H9 (cell line): ENCODE measurements at regions not wholly inside any gene's neighbourhood (a gene's known extent, or its start where the extent isn't known, plus 50 kb on each side); places are given as distances from the start of the nearest gene placed in this dataset.

Experiments
- DNase-seq: peaks from one replicate; pipeline ENCODE4 v3.0.0-alpha.2; 2017
- H2AFZ ChIP-seq: one replicate; pipeline ENCODE4 v1.6.1; 2013; ENCODE audit warnings: mild to moderate bottlenecking, low read length, control low read depth, moderate library complexity
- H2AK5ac ChIP-seq: 2 replicates; pipeline ENCODE4 v1.6.1; 2013; ENCODE audit warnings: low read length, control low read depth, mixed read lengths; ENCODE audit not compliant: insufficient read length
- H2BK120ac ChIP-seq: one replicate; pipeline ENCODE4 v1.6.1; 2013; ENCODE audit warnings: low read depth, mild to moderate bottlenecking, low read length, control low read depth, inconsistent platforms; ENCODE audit not compliant: poor library complexity, severe bottlenecking
- H2BK12ac ChIP-seq: 2 replicates; pipeline ENCODE4 v1.6.1; 2013; ENCODE audit warnings: low read length, control low read depth, mixed read lengths, low read depth; ENCODE audit not compliant: insufficient read length
- H2BK15ac ChIP-seq: 2 replicates; pipeline ENCODE4 v1.6.1; 2013; ENCODE audit warnings: low read depth, low read length, control low read depth
- H2BK20ac ChIP-seq: one replicate; pipeline ENCODE4 v1.6.1; 2013; ENCODE audit warnings: low read depth, mild to moderate bottlenecking, low read length, control low read depth, inconsistent platforms; ENCODE audit not compliant: poor library complexity, severe bottlenecking
- H2BK5ac ChIP-seq: 2 replicates; pipeline ENCODE4 v1.6.1; 2013; ENCODE audit warnings: low read length, control low read depth, mixed read lengths; ENCODE audit not compliant: insufficient read length
- H3K14ac ChIP-seq: 2 replicates; pipeline ENCODE4 v1.6.1; 2013; ENCODE audit warnings: low read length, control low read depth; ENCODE audit not compliant: insufficient read depth
- H3K18ac ChIP-seq: 2 replicates; pipeline ENCODE4 v1.6.1; 2013; ENCODE audit warnings: low read depth, mild to moderate bottlenecking, mixed read lengths, low read length, control low read depth; ENCODE audit not compliant: insufficient read length
- H3K23ac ChIP-seq: 2 replicates; pipeline ENCODE4 v1.6.1; 2013; ENCODE audit warnings: low read length, control low read depth, mixed read lengths, low read depth; ENCODE audit not compliant: insufficient read length
- H3K23me2 ChIP-seq: 2 replicates; pipeline ENCODE4 v1.6.1; 2013; ENCODE audit warnings: low read depth, mild to moderate bottlenecking, mixed read lengths, low read length, control low read depth; ENCODE audit not compliant: insufficient read length, poor library complexity, severe bottlenecking
- H3K27ac ChIP-seq: 2 replicates; pipeline ENCODE4 v1.5.1; 2013; ENCODE audit warnings: low read length, control low read depth, mixed read lengths, low read depth; ENCODE audit not compliant: insufficient read length
- H3K27me3 ChIP-seq: 2 replicates; pipeline ENCODE4 v1.6.1; 2013; ENCODE audit warnings: low read length, control low read depth, inconsistent platforms; ENCODE audit not compliant: insufficient read depth
- H3K4ac ChIP-seq: 2 replicates; pipeline ENCODE4 v1.6.1; 2013; ENCODE audit warnings: low read depth, mild to moderate bottlenecking, control low read depth, inconsistent platforms, low read length, moderate library complexity
- H3K4me1 ChIP-seq: 2 replicates; pipeline ENCODE4 v1.6.1; 2013; ENCODE audit warnings: low read length, control low read depth, inconsistent platforms; ENCODE audit not compliant: insufficient read depth
- H3K4me2 ChIP-seq: 2 replicates; pipeline ENCODE4 v1.6.1; 2013; ENCODE audit warnings: low read length, control low read depth, mixed read lengths; ENCODE audit not compliant: insufficient read length, insufficient read depth
- H3K56ac ChIP-seq: 2 replicates; pipeline ENCODE4 v1.6.1; 2013; ENCODE audit warnings: low read depth, mild to moderate bottlenecking, mixed read lengths, low read length, control low read depth; ENCODE audit not compliant: insufficient read length
- H3K79me1 ChIP-seq: 2 replicates; pipeline ENCODE4 v1.6.1; 2013; ENCODE audit warnings: low read depth, mild to moderate bottlenecking, moderate library complexity, low read length, control low read depth, inconsistent platforms; ENCODE audit not compliant: insufficient read depth, poor library complexity, severe bottlenecking
- H3K79me2 ChIP-seq: 2 replicates; pipeline ENCODE4 v1.6.1; 2013; ENCODE audit warnings: low read length, control low read depth, inconsistent platforms; ENCODE audit not compliant: insufficient read depth
- H3K9ac ChIP-seq: 2 replicates; pipeline ENCODE4 v1.6.1; 2013; ENCODE audit warnings: low read length, control low read depth, mixed read lengths; ENCODE audit not compliant: insufficient read length; ENCODE audit errors: extremely low read depth
- H3K9me3 ChIP-seq: one replicate; pipeline ENCODE4 v1.6.1; 2013; ENCODE audit warnings: low read depth, low read length, inconsistent platforms; ENCODE audit not compliant: control insufficient read depth
- H3T11ph ChIP-seq: one replicate; pipeline ENCODE4 v1.6.1; 2013; ENCODE audit warnings: mild to moderate bottlenecking, low read length, control low read depth, inconsistent platforms
- H4K20me1 ChIP-seq: one replicate; pipeline ENCODE4 v1.6.1; 2013; ENCODE audit not compliant: control insufficient read depth, insufficient read length, insufficient read depth
- H4K5ac ChIP-seq: 2 replicates; pipeline ENCODE4 v1.6.1; 2013; ENCODE audit warnings: low read depth, mild to moderate bottlenecking, mixed read lengths, low read length, control low read depth; ENCODE audit not compliant: insufficient read length
- H4K8ac ChIP-seq: replicated peaks from 2 replicates; pipeline ENCODE4 v1.6.1; 2013; ENCODE audit warnings: low read length, control low read depth, mixed read lengths, low read depth; ENCODE audit not compliant: insufficient read length
- H4K91ac ChIP-seq: 2 replicates; pipeline ENCODE4 v1.6.1; 2013; ENCODE audit warnings: low read depth, mild to moderate bottlenecking, moderate library complexity, mixed read lengths, low read length, control low read depth; ENCODE audit not compliant: insufficient read length
- H3K27ac Mint-ChIP-seq, 3 experiments: 2 replicates in 2 of 3; 3 replicates in 1 of 3; pipeline ENCODE4 v1.8.0; 2020 to 2021; ENCODE audit warnings: mixed read lengths in 3 of 3, mild to moderate bottlenecking in 1 of 3, moderate library complexity in 1 of 3
- H3K27me3 Mint-ChIP-seq: 2 replicates; pipeline ENCODE4 v1.8.0; 2021; ENCODE audit warnings: low read depth, mild to moderate bottlenecking, moderate library complexity, mixed read lengths
- H3K36me3 Mint-ChIP-seq, 3 experiments: 2 replicates in 2 of 3; 3 replicates in 1 of 3; pipeline ENCODE4 v1.8.0; 2020 to 2021; ENCODE audit warnings: low read depth in 3 of 3, mixed read lengths in 3 of 3; ENCODE audit not compliant: insufficient read depth in 1 of 3
- H3K4me1 Mint-ChIP-seq, 2 experiments: 2 replicates each; pipeline ENCODE4 v1.8.0; 2020; ENCODE audit warnings: mixed read lengths in 2 of 2
- H3K4me3 Mint-ChIP-seq, 2 experiments: 2 replicates in 1 of 2; 3 replicates in 1 of 2; pipeline ENCODE4 v1.8.0; 2020 to 2021; ENCODE audit warnings: mild to moderate bottlenecking in 2 of 2, mixed read lengths in 2 of 2, moderate library complexity in 1 of 2
- H3K9me3 Mint-ChIP-seq, 2 experiments: 2 replicates in 1 of 2; 3 replicates in 1 of 2; pipeline ENCODE4 v1.8.0; 2020; ENCODE audit warnings: mild to moderate bottlenecking in 2 of 2, mixed read lengths in 2 of 2, moderate library complexity in 1 of 2
- WGBS: extraction: QIAGEN DNeasy Blood & Tissue Kit; methylation state at CpG from one replicate; pipeline ENCODE4 v1.1.7; 2013; ENCODE audit warnings: missing lambda C conversion rate, low lambda C conversion rate, mixed read lengths; ENCODE audit not compliant: insufficient read length; ENCODE audit errors: extremely low coverage; 5-methylcytosine and 5-hydroxymethylcytosine counted together
- TF ChIP-seq, protein P1 (sequence below): fragments of 200-600 bp; sonication (generic); conservative IDR thresholded peaks from 3 replicates; pipeline ENCODE4 v1.8.0; 2021; ENCODE audit warnings: antibody characterized with exemption, mild to moderate bottlenecking

DNA sequence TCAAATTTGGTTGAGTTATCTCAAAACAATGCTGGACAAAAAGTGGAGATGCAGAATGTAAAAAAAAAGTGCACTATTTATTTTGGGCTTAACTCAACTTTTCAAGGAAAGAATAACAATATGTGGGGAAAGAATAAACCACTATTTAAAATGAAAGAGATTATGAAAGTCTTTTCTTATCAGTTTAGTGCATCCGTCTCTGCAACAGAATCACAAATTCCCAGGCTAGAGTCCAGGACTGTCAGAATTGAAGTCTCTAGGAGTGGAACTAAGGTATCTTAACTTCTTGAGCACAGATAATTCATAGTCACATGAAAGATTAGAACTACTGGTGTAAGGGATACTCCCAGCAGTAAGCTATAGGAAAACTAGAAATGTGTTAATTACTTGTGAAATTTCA, 1200.3 kb upstream of the LRRN3 start:
- no peak overlapping the region for H3K4ac ChIP-seq
- no peak overlapping the region for H4K91ac ChIP-seq
- no peak overlapping the region for H2BK120ac ChIP-seq
- H3K56ac ChIP-seq = no peak overlapping the region
- H3K79me1 ChIP-seq = no peaks in the 10 kb centered on the region
- H3K27me3 ChIP-seq = no peaks in the 10 kb centered on the region
- Mint-ChIP-seq H3K9me3 (no peaks in the 10 kb centered on the region; a peak in 2 of 5 replicates), H3K36me3 (no peaks in the 10 kb centered on the region), H3K27me3 (no peaks in the 10 kb centered on the region), H3K4me1 (peaks cover 0 to 8% of the 10 kb centered on the region in 2 experiments; a peak in 2 of 4 replicates), H3K4me3 (no peak overlapping the region), H3K27ac (no peak overlapping the region)
- H2BK5ac ChIP-seq = no peak overlapping the region
- H2AK5ac ChIP-seq = no peak overlapping the region
- no peak overlapping the region for H3T11ph ChIP-seq
- no peaks in the 10 kb centered on the region for H3K79me2 ChIP-seq
- WGBS = no CpG with 5 or more reads among the region's 1 CpG
- no peak overlapping the region for H4K8ac ChIP-seq
- no peak overlapping the region for H3K14ac ChIP-seq
- H2BK12ac ChIP-seq = no peak overlapping the region
- no peaks in the 10 kb centered on the region for H3K9me3 ChIP-seq
- H2BK15ac ChIP-seq = no peak overlapping the region
- no peaks in the 10 kb centered on the region for H3K4me1 ChIP-seq
- H3K4me2 ChIP-seq = no peak overlapping the region
- no peak for DNase-seq
- no peak overlapping the region for H2AFZ ChIP-seq
- no peak overlapping the region for H3K9ac ChIP-seq
- no peaks in the 10 kb centered on the region for H3K23me2 ChIP-seq
- H4K5ac ChIP-seq = no peak overlapping the region
- TF ChIP-seq, protein P1, sequence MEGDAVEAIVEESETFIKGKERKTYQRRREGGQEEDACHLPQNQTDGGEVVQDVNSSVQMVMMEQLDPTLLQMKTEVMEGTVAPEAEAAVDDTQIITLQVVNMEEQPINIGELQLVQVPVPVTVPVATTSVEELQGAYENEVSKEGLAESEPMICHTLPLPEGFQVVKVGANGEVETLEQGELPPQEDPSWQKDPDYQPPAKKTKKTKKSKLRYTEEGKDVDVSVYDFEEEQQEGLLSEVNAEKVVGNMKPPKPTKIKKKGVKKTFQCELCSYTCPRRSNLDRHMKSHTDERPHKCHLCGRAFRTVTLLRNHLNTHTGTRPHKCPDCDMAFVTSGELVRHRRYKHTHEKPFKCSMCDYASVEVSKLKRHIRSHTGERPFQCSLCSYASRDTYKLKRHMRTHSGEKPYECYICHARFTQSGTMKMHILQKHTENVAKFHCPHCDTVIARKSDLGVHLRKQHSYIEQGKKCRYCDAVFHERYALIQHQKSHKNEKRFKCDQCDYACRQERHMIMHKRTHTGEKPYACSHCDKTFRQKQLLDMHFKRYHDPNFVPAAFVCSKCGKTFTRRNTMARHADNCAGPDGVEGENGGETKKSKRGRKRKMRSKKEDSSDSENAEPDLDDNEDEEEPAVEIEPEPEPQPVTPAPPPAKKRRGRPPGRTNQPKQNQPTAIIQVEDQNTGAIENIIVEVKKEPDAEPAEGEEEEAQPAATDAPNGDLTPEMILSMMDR = no peak
- H3K27ac ChIP-seq = no peak overlapping the region
- H3K23ac ChIP-seq = no peak overlapping the region
- no peak overlapping the region for H3K18ac ChIP-seq
- no peak overlapping the region for H2BK20ac ChIP-seq
- no peaks in the 10 kb centered on the region for H4K20me1 ChIP-seq
